ENCODE measurements at regions not wholly inside any gene's neighbourhood (a gene's known extent, or its start where the extent isn't known, plus 50 kb on each side); places are given as distances from the start of the nearest gene placed in this dataset.

DNA sequence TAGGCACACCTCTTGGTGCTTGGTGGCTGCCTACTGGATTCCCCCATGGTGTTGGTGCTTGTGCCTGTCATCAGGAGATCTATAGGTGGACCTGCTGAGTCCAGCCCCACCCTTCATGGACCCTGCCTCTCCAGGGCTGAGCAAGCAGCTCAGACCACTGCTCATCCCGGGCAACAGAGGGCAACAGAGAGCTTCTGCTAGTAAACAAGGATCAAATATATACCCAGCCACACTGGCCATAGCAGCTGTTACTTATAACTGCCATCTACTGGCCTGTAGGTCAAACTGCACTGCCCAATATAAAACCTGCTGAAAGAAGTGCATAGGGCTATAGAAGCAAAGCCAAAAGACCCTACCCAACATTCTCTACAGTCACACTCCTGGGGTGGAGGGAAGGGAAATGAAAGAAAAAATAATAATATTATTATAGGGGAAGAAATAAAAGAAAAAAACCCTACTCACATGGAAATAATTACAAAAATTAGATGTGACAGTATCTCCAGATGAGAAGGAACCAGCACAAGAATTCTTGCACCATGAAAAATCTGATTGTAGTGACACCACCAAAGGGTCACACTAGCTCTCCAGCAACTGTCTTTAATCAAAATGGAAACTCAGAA is 54.9 kb upstream of the ZNF800 start:
- intact Hi-C loops (cut with micrococcal nuclease): loop anchor here (1.0 to 5.0 kb wide), 6 partner anchors 33 to 761 kb away; partner anchors contain the start of genes ARF5, GCC1 and ZNF800

DNA sequence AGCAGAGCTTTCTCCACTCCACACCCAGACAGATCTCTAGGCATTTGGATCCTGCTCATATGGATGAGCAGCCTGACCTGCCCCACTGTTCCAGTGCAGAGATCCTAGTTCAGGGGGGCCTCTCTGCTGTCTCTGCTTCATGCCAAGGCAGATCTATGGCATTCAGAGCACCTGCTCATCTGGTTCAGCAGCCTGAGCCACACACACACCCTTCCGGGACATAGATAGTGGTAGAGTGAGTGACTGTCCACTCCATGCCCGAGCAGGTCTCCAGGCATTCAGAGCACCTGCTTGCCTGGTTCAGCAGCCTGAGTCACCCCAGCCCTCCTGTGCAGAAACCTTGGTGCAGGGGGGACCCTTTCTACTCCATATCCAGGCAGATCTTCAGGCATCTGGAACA is 54.3 kb upstream of the ZNF800 start:
- intact Hi-C loops (cut with micrococcal nuclease): loop anchor here (1.0 to 5.0 kb wide), 6 partner anchors 33 to 762 kb away; partner anchors contain the start of genes ARF5, GCC1 and ZNF800

Data from T-helper 2 cell treated with Interferon-gamma antibody and Interleukin-4, amounts not matched to agents 100 ng/mL and 5 ng/mL, for 36 hours (primary cell).